ENCODE measurements at regions not wholly inside any gene's neighbourhood (a gene's known extent, or its start where the extent isn't known, plus 50 kb on each side); places are given as distances from the start of the nearest gene placed in this dataset.

DNA sequence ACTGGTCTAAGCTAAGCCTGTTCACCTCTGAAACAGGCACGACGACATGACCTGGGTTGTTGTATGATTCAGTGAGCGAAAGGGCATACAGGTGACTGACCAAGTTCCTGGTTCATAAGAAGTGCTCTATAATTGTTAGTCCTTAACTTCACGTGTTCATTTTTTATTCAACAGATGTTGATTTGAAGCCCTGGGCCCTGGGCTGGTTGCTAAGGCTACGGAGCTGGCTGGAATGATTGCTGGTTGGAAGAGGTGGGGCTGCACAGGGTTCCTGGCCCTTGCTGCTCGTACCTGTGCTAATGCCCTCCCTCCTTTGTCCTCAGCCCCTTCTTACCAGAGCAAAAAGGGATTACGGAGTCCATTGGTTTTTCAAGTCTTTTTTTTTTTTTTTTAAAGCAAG, 111.3 kb upstream of the CSF3R start:
- no peak for TF ChIP-seq POLR2AphosphoS5 (IDR thresholded peaks at IDR 0.05; ENCODE audit: borderline replicate concordance, low read depth, low read length)
- TF ChIP-seq EZH2 (IDR thresholded peaks at IDR 0.05): no peak
